CD4-positive, alpha-beta T cell treated with Interleukin-4 for 4 hours (primary cell): ENCODE measurements at regions not wholly inside any gene's neighbourhood (a gene's known extent, or its start where the extent isn't known, plus 50 kb on each side); places are given as distances from the start of the nearest gene placed in this dataset.

Source experiments
- DNase-seq: peaks from one replicate; pipeline ENCODE4 v3.0.0-alpha.2; 2020

GRCh38 chr22:23000657-23001347 lies 69.5 kb upstream of the GNAZ start:
- DNase-seq: no peak

DNA sequence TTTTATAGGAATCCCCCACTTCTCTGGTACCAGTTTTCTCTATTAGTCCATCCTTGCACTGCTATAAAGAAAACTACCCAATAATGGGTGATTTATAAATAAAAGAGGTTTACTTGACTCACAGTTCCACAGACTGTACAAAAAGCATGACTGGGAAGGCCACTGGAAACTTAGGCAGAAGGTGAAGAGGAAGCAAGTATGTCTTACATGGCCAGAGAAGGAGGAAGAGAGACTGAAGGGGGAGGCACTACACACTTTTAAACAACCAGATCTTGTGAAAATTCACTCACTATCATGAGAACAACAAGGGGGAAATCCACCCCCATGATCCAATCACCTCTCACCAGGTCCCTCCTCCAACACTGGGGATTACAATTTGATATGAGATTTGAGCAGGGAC lies 68.9 kb upstream of the GNAZ start:
- no peak for DNase-seq

- DNase-seq: no peak
Measured at GRCh38 chr22:23002612-23003180, 67.6 kb upstream of the GNAZ start.

- DNase-seq: no peak
Measured at GRCh38 chr22:23007823-23008222, 62.5 kb upstream of the GNAZ start.

DNA sequence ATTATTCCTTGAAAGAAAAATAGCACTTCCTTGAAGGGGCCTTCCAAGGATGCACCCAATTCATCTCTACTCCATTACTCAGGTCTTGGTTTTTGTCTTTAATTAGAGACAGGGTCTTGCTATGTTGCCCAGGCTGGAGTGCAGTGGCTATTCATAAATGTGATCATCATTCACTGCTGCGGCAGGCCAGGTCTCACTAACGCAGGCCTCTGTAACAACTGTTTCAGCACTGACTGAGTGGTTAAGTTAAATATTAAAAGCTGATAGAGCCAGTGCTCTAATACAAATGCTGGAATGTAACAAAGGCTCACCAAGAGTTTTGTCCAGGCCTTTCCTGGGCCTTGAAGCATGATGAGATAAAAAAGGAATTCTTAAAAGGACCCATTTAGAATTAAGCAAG lies 61.4 kb upstream of the GNAZ start:
- DNase-seq: no peak
